ENCODE measurements at regions not wholly inside any gene's neighbourhood (a gene's known extent, or its start where the extent isn't known, plus 50 kb on each side); places are given as distances from the start of the nearest gene placed in this dataset.

GRCh38 chr18:51802569-51803428 is 537.2 kb upstream of the DCC start:
- Histone ChIP-seq H3K36me3 (no peaks in the 10 kb centered on the region), H3K27me3 (no peaks in the 10 kb centered on the region), H3K4me1 (no peaks in the 10 kb centered on the region), H3K9me3 (peaks cover 0 to 4% of the 10 kb centered on the region in 2 donors), H3K27ac (no peak overlapping the region), H3K4me3 (no peak overlapping the region)
- TF ChIP-seq, protein P1, sequence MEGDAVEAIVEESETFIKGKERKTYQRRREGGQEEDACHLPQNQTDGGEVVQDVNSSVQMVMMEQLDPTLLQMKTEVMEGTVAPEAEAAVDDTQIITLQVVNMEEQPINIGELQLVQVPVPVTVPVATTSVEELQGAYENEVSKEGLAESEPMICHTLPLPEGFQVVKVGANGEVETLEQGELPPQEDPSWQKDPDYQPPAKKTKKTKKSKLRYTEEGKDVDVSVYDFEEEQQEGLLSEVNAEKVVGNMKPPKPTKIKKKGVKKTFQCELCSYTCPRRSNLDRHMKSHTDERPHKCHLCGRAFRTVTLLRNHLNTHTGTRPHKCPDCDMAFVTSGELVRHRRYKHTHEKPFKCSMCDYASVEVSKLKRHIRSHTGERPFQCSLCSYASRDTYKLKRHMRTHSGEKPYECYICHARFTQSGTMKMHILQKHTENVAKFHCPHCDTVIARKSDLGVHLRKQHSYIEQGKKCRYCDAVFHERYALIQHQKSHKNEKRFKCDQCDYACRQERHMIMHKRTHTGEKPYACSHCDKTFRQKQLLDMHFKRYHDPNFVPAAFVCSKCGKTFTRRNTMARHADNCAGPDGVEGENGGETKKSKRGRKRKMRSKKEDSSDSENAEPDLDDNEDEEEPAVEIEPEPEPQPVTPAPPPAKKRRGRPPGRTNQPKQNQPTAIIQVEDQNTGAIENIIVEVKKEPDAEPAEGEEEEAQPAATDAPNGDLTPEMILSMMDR (IDR thresholded peaks at IDR 0.05): no peak
- intact Hi-C loops (cut with DNase I): no loop called here
- no peak for DNase-seq (ENCODE audit: low spot score in 2 of 2)

DNA sequence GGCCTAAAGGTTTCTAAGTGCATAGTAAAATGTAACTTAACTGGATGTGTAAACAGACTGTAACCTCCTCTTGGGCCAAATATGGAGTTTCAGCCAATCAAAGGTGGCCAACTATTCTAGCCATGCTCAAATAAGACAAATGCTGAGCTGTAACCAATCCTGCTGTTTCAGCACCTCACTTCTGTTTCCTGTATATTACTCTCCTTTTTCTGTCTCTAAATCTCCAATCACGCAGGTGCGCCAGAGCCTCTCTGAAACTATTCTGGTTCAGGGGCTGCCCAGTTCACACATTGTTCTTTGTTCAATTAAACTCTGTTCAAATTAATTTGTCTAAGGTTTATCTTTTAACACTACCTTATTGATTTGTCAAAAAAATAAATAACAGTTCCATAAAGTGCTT is 532.7 kb upstream of the DCC start:
- no peaks in the 10 kb centered on the region for H3K9me3 ChIP-seq
- H3K27me3 ChIP-seq: no peaks in the 10 kb centered on the region
- no peaks in the 10 kb centered on the region for H3K4me1 ChIP-seq
- intact Hi-C loops (cut with DNase I): no loop called here
- no peak overlapping the region for H3K4me3 ChIP-seq
- DNase-seq (ENCODE audit: low spot score in 2 of 2): no peak
- no peaks in the 10 kb centered on the region for H3K36me3 ChIP-seq
- TF ChIP-seq, protein P1 (IDR thresholded peaks at IDR 0.05): no peak
- no peak overlapping the region for H3K27ac ChIP-seq

DNA sequence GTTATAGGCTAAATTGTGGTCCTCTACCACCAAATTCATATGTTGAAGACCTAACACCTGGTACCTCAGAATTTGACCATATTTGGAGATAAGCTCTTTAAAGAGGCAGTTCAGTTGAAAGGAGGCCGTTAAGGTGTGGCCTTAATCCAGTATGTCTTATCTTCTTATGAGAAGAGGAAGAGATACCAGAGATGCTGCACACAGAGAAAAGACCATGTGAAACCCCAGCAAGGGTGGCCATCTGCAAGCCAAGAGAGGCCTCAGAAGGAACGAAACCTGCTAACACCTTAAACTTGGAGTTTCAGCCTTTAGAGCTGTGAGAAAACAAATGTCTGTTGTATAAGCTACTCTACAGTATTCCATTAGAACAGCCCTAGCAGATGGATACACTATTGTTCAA is 528.1 kb upstream of the DCC start:
- H3K4me1 ChIP-seq: no peaks in the 10 kb centered on the region
- H3K36me3 ChIP-seq: no peaks in the 10 kb centered on the region
- no peak overlapping the region for H3K4me3 ChIP-seq
- no peaks in the 10 kb centered on the region for H3K27me3 ChIP-seq
- no peak for DNase-seq (ENCODE audit: low spot score in 2 of 2)
- H3K27ac ChIP-seq: no peak overlapping the region
- intact Hi-C loops (cut with DNase I): no loop called here
- TF ChIP-seq, protein P1 (IDR thresholded peaks at IDR 0.05): no peak
- no peaks in the 10 kb centered on the region for H3K9me3 ChIP-seq

DNA sequence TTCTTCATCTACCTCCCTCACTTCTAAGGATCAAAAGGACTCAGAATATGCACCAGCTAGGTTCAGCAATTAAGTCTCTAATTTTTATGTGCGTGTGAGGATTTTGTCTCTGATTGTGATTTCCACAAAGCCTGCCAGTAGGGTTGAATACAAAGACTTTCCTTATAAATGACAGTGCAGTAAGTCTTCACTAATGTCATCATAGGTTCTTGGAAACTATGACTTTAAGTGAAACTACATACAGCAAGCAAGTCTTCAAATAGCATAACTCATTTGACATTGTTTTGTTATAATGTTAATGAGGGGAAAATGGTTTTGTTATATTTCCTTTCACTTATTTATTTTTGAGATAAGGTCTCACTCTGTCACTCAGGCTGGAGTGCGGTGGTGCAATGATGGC is 526.3 kb upstream of the DCC start:
- Histone ChIP-seq H3K27me3 (no peaks in the 10 kb centered on the region), H3K9me3 (no peaks in the 10 kb centered on the region), H3K27ac (no peak overlapping the region), H3K4me1 (no peaks in the 10 kb centered on the region), H3K36me3 (no peaks in the 10 kb centered on the region), H3K4me3 (no peak overlapping the region)
- TF ChIP-seq, protein P1 (IDR thresholded peaks at IDR 0.05): no peak
- intact Hi-C loops (cut with DNase I): no loop called here
- DNase-seq (ENCODE audit: low spot score in 2 of 2): no peak

DNA sequence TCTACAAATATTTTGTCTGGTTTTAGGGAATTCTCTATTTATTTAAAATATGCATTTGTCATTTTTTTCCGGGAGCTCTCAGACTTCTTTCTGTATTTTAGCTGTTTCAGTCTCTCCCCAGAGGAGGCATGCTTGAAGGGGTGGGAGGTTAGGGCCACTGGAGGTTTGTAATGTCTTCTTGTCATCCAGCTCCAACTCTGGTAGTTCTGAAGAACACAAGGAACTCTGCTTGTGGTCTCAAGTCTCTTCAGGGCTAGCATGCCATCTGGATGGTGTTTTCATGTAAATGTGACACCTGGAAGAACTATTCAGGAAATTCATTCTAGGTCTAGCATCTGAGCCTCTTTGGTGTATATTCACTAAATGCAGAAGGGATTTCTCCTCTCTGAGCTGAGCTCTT is 518.4 kb upstream of the DCC start:
- no peak for DNase-seq (ENCODE audit: low spot score in 2 of 2)
- no peaks in the 10 kb centered on the region for H3K27me3 ChIP-seq

More for the DNA sequence above, 518.4 kb upstream of the DCC start:
- Histone ChIP-seq H3K9me3 (no peaks in the 10 kb centered on the region), H3K27ac (no peak overlapping the region), H3K4me3 (no peak overlapping the region), H3K36me3 (no peaks in the 10 kb centered on the region), H3K4me1 (no peaks in the 10 kb centered on the region)
- TF ChIP-seq, protein P1 (IDR thresholded peaks at IDR 0.05): no peak
- intact Hi-C loops (cut with DNase I): no loop called here

All from ascending aorta (tissue), 2 donors.